GM18517 (cell line): ENCODE measurements at regions not wholly inside any gene's neighbourhood (a gene's known extent, or its start where the extent isn't known, plus 50 kb on each side); places are given as distances from the start of the nearest gene placed in this dataset.

ENCODE experiments used
- ATAC-seq: cut with Tn5 transposase; IDR thresholded peaks from one replicate; pipeline ENCODE4 v1.9.1; 2021; ENCODE audit warnings: mild to moderate bottlenecking, moderate library complexity; ENCODE audit not compliant: unreplicated experiment

- ATAC-seq: no peak
Measured at GRCh38 chr1:81635816-81636215, 164.9 kb upstream of the ADGRL2 start.

GRCh38 chr1:81634294-81634693, 166.4 kb upstream of the ADGRL2 start:
- no peak for ATAC-seq

GRCh38 chr1:81619156-81619555, 181.6 kb upstream of the ADGRL2 start:
- ATAC-seq: no peak

GRCh38 chr1:81618376-81618775, 182.4 kb upstream of the ADGRL2 start:
- ATAC-seq: no peak

GRCh38 chr1:81617308-81617967, 183.3 kb upstream of the ADGRL2 start:
- no peak for ATAC-seq

- ATAC-seq: no peak
Measured at GRCh38 chr1:81613803-81614202, 186.9 kb upstream of the ADGRL2 start.

- no peak for ATAC-seq
Measured at GRCh38 chr1:81607924-81608323, 192.8 kb upstream of the ADGRL2 start.

- no peak for ATAC-seq
Measured at GRCh38 chr1:81607086-81607485, 193.6 kb upstream of the ADGRL2 start.

GRCh38 chr1:81606656-81607055, 194.1 kb upstream of the ADGRL2 start:
- no peak for ATAC-seq

GRCh38 chr1:81605023-81605422, 195.7 kb upstream of the ADGRL2 start:
- no peak for ATAC-seq

- peak; percentile 45 for ATAC-seq
Measured at GRCh38 chr1:81600878-81601622, 199.7 kb upstream of the ADGRL2 start.

GRCh38 chr1:81600363-81600762, 200.4 kb upstream of the ADGRL2 start:
- ATAC-seq: no peak

- no peak for ATAC-seq
Measured at GRCh38 chr1:81598623-81599022, 202.1 kb upstream of the ADGRL2 start.

- no peak for ATAC-seq
Measured at GRCh38 chr1:81597720-81598426, 202.9 kb upstream of the ADGRL2 start.

GRCh38 chr1:81596341-81596740, 204.4 kb upstream of the ADGRL2 start:
- no peak for ATAC-seq

- no peak for ATAC-seq
Measured at GRCh38 chr1:81594206-81594605, 206.5 kb upstream of the ADGRL2 start.

- ATAC-seq: no peak
Measured at GRCh38 chr1:81592233-81592632, 208.5 kb upstream of the ADGRL2 start.

- ATAC-seq: no peak
Measured at GRCh38 chr1:81590171-81590570, 210.6 kb upstream of the ADGRL2 start.

GRCh38 chr1:81588149-81588548, 212.6 kb upstream of the ADGRL2 start:
- ATAC-seq: no peak

GRCh38 chr1:81587426-81587825, 213.3 kb upstream of the ADGRL2 start:
- no peak for ATAC-seq

GRCh38 chr1:81585371-81585770, 215.4 kb upstream of the ADGRL2 start:
- no peak for ATAC-seq

- ATAC-seq: no peak
Measured at GRCh38 chr1:81584398-81584797, 216.3 kb upstream of the ADGRL2 start.
